DOHH2 (cell line): ENCODE measurements at regions not wholly inside any gene's neighbourhood (a gene's known extent, or its start where the extent isn't known, plus 50 kb on each side); places are given as distances from the start of the nearest gene placed in this dataset.

Experiments
- H3F3A ChIP-seq: fragments of 200-600 bp; sonication (generic), shearing (Covaris generic); 2 replicates; pipeline ENCODE4 v1.6.0; 2016; ENCODE audit warnings: antibody characterized with exemption, mild to moderate bottlenecking; ENCODE audit not compliant: control insufficient read depth, insufficient read depth
- H3K27ac ChIP-seq: fragments of 200-600 bp; sonication (generic); 2 replicates; pipeline ENCODE4 v1.5.1; 2014; ENCODE audit warnings: low read depth, mild to moderate bottlenecking, low read length, moderate library complexity
- H3K27me3 ChIP-seq: fragments of 200-600 bp; sonication (generic); 2 replicates; pipeline ENCODE4 v1.6.1; 2014; ENCODE audit warnings: mild to moderate bottlenecking, low read length, mixed read lengths; ENCODE audit not compliant: control insufficient read depth
- H3K36me3 ChIP-seq: fragments of 200-600 bp; sonication (generic); 2 replicates; pipeline ENCODE4 v1.6.1; 2014; ENCODE audit warnings: mild to moderate bottlenecking, low read length, moderate library complexity, mixed read lengths; ENCODE audit not compliant: control insufficient read depth
- H3K4me1 ChIP-seq: fragments of 200-600 bp; sonication (generic); 2 replicates; pipeline ENCODE4 v1.6.1; 2014; ENCODE audit warnings: mild to moderate bottlenecking, low read length, mixed read lengths; ENCODE audit not compliant: control insufficient read depth
- H3K4me2 ChIP-seq: fragments of 200-600 bp; sonication (generic); 2 replicates; pipeline ENCODE4 v1.6.0; 2014; ENCODE audit warnings: mild to moderate bottlenecking, low read length, moderate library complexity
- H3K4me3 ChIP-seq: fragments of 200-600 bp; sonication (generic); 2 replicates; pipeline ENCODE4 v1.5.1; 2014; ENCODE audit warnings: mild to moderate bottlenecking, low read length, mixed read lengths
- H3K79me2 ChIP-seq: fragments of 200-600 bp; sonication (generic); 2 replicates; pipeline ENCODE4 v1.6.1; 2014; ENCODE audit warnings: mild to moderate bottlenecking, low read length, mixed read lengths; ENCODE audit not compliant: control insufficient read depth
- H3K9me2 ChIP-seq: fragments of 200-600 bp; sonication (generic); replicated peaks from 2 replicates; pipeline ENCODE4 v1.6.1; 2014; ENCODE audit warnings: mild to moderate bottlenecking, low read length, mixed read lengths; ENCODE audit not compliant: control insufficient read depth
- H3K9me3 ChIP-seq: fragments of 200-600 bp; sonication (generic); 2 replicates; pipeline ENCODE4 v1.6.1; 2014; ENCODE audit warnings: antibody characterized with exemption, low read length, mixed read lengths; ENCODE audit not compliant: control insufficient read depth, insufficient read depth
- H4K20me1 ChIP-seq: fragments of 200-600 bp; sonication (generic); 2 replicates; pipeline ENCODE4 v1.6.0; 2014; ENCODE audit warnings: low read depth, mild to moderate bottlenecking, antibody characterized with exemption, low read length, moderate library complexity; ENCODE audit not compliant: control insufficient read depth, insufficient read depth
- CTCF ChIP-seq: fragments of 200-600 bp; sonication (generic); IDR thresholded peaks from one replicate; pipeline ENCODE4 v1.5.1; 2014; ENCODE audit warnings: antibody characterized with exemption, mild to moderate bottlenecking, low read depth, low read length; ENCODE audit not compliant: poor library complexity, severe bottlenecking
- EZH2phosphoT487 ChIP-seq: fragments of 200-600 bp; sonication (generic); IDR thresholded peaks from 2 replicates; pipeline ENCODE4 v1.6.1; 2017; ENCODE audit warnings: borderline replicate concordance, mild to moderate bottlenecking, antibody characterized with exemption, low read length, moderate library complexity, mixed read lengths

GRCh38 chr1:218751208-218751948 lies 406.2 kb downstream of the TGFB2 start:
- no peaks in the 10 kb centered on the region for H4K20me1 ChIP-seq
- no peaks in the 10 kb centered on the region for H3K4me1 ChIP-seq
- TF ChIP-seq CTCF (no peak), EZH2phosphoT487 (no peak)
- no peaks in the 10 kb centered on the region for H3K36me3 ChIP-seq
- no peaks in the 10 kb centered on the region for H3K9me3 ChIP-seq
- no peaks in the 10 kb centered on the region for H3K9me2 ChIP-seq
- no peaks in the 10 kb centered on the region for H3F3A ChIP-seq
- H3K4me3 ChIP-seq = no peak overlapping the region
- H3K4me2 ChIP-seq = no peak overlapping the region
- H3K27me3 ChIP-seq = no peaks in the 10 kb centered on the region
- H3K27ac ChIP-seq = no peak overlapping the region
- no peaks in the 10 kb centered on the region for H3K79me2 ChIP-seq

- H3K4me1 ChIP-seq = no peaks in the 10 kb centered on the region
- no peaks in the 10 kb centered on the region for H3K27me3 ChIP-seq
- no peaks in the 10 kb centered on the region for H3F3A ChIP-seq
- no peak overlapping the region for H3K4me2 ChIP-seq
- no peaks in the 10 kb centered on the region for H3K36me3 ChIP-seq
- H3K4me3 ChIP-seq = no peak overlapping the region
- H3K79me2 ChIP-seq = no peaks in the 10 kb centered on the region
- TF ChIP-seq CTCF (no peak), EZH2phosphoT487 (no peak)
- no peaks in the 10 kb centered on the region for H3K9me2 ChIP-seq
- no peaks in the 10 kb centered on the region for H3K9me3 ChIP-seq
- no peak overlapping the region for H3K27ac ChIP-seq
- no peaks in the 10 kb centered on the region for H4K20me1 ChIP-seq
Observed at GRCh38 chr1:218752126-218752525, 407.0 kb downstream of the TGFB2 start.

DNA sequence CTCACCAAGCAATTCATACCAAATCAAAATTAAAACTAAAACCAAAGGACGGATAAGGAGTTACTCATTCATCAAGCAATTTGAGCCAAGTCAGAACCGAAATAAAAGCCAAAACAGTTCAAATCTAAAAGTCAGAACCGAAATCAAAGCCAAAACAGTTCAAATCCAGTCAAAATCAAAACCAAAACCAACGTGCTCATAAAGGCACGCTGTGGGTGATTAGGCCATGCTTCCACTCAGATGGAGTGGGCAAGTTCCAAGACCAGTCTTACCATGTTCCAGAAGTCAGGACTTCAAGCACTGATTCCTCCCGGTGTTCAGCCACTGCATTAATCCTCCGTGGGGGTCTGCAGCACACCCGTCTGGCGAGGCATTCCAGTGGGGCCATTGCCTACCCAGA lies 409.3 kb downstream of the TGFB2 start:
- Histone ChIP-seq H3K9me3 (no peaks in the 10 kb centered on the region), H3K4me2 (no peak overlapping the region)

More for the DNA sequence above, 409.3 kb downstream of the TGFB2 start:
- Histone ChIP-seq H4K20me1 (no peaks in the 10 kb centered on the region), H3K4me3 (no peak overlapping the region), H3K79me2 (no peaks in the 10 kb centered on the region), H3K4me1 (no peaks in the 10 kb centered on the region), H3K9me2 (no peaks in the 10 kb centered on the region), H3F3A (no peaks in the 10 kb centered on the region), H3K27ac (no peak overlapping the region), H3K36me3 (no peaks in the 10 kb centered on the region), H3K27me3 (no peaks in the 10 kb centered on the region)
- TF ChIP-seq EZH2phosphoT487 (no peak), CTCF (no peak)
